ENCODE measurements at regions not wholly inside any gene's neighbourhood (a gene's known extent, or its start where the extent isn't known, plus 50 kb on each side); places are given as distances from the start of the nearest gene placed in this dataset.

GRCh38 chr5:153899746-153900145 is 139.0 kb downstream of the FAM114A2 start:
- Mint-ChIP-seq H3K4me1 (peaks cover 15% of the 10 kb centered on the region), H3K36me3 (ENCODE audit: low read depth) (no peaks in the 10 kb centered on the region), H3K27ac (no peak overlapping the region), H3K27me3 (ENCODE audit: low read depth) (peaks cover 5% of the 10 kb centered on the region), H3K4me3 (no peak overlapping the region), H3K9me3 (no peaks in the 10 kb centered on the region)
- no peak for TF ChIP-seq CTCF (IDR thresholded peaks at IDR 0.05; ENCODE audit: unreplicated experiment in 3 of 3)

- no peak overlapping the region for H3K27ac Mint-ChIP-seq
- peaks cover 7% of the 10 kb centered on the region for H3K27me3 Mint-ChIP-seq (ENCODE audit: low read depth)
- no peaks in the 10 kb centered on the region for H3K9me3 Mint-ChIP-seq
- H3K36me3 Mint-ChIP-seq (ENCODE audit: low read depth), result no peaks in the 10 kb centered on the region
- TF ChIP-seq CTCF (IDR thresholded peaks at IDR 0.05; ENCODE audit: unreplicated experiment in 3 of 3), result no peak
- H3K4me3 Mint-ChIP-seq, result no peak overlapping the region
- peaks cover 15% of the 10 kb centered on the region for H3K4me1 Mint-ChIP-seq
Measured at GRCh38 chr5:153896701-153897100, 142.0 kb downstream of the FAM114A2 start.

- H3K9me3 Mint-ChIP-seq, result no peaks in the 10 kb centered on the region
- no peaks in the 10 kb centered on the region for H3K36me3 Mint-ChIP-seq (ENCODE audit: low read depth)
- H3K27me3 Mint-ChIP-seq (ENCODE audit: low read depth), result peaks cover 8% of the 10 kb centered on the region
- peaks cover 15% of the 10 kb centered on the region for H3K4me1 Mint-ChIP-seq
- no peak for TF ChIP-seq CTCF (IDR thresholded peaks at IDR 0.05; ENCODE audit: unreplicated experiment in 3 of 3)
- no peak overlapping the region for H3K4me3 Mint-ChIP-seq
- H3K27ac Mint-ChIP-seq, result no peak overlapping the region
Measured at GRCh38 chr5:153896117-153896516, 142.6 kb downstream of the FAM114A2 start.

- no peak overlapping the region for H3K27ac Mint-ChIP-seq
- H3K4me3 Mint-ChIP-seq, result no peak overlapping the region
Measured at GRCh38 chr5:153895266-153895665, 143.4 kb downstream of the FAM114A2 start.

GRCh38 chr5:153893817-153894216 is 144.9 kb downstream of the FAM114A2 start:
- peaks cover 8% of the 10 kb centered on the region for H3K27me3 Mint-ChIP-seq (ENCODE audit: low read depth)
- no peak overlapping the region for H3K27ac Mint-ChIP-seq
- H3K9me3 Mint-ChIP-seq, result no peaks in the 10 kb centered on the region
- TF ChIP-seq CTCF (IDR thresholded peaks at IDR 0.05; ENCODE audit: unreplicated experiment in 3 of 3), result no peak
- peaks cover 15% of the 10 kb centered on the region for H3K4me1 Mint-ChIP-seq
- no peaks in the 10 kb centered on the region for H3K36me3 Mint-ChIP-seq (ENCODE audit: low read depth)
- H3K4me3 Mint-ChIP-seq, result no peak overlapping the region

More at GRCh38 chr5:153895266-153895665, 143.4 kb downstream of the FAM114A2 start:
- Mint-ChIP-seq H3K36me3 (ENCODE audit: low read depth) (no peaks in the 10 kb centered on the region), H3K9me3 (no peaks in the 10 kb centered on the region), H3K4me1 (peaks cover 15% of the 10 kb centered on the region), H3K27me3 (ENCODE audit: low read depth) (peaks cover 8% of the 10 kb centered on the region)
- TF ChIP-seq CTCF (IDR thresholded peaks at IDR 0.05; ENCODE audit: unreplicated experiment in 3 of 3), result no peak

- H3K36me3 Mint-ChIP-seq (ENCODE audit: low read depth), result no peaks in the 10 kb centered on the region
- TF ChIP-seq CTCF (IDR thresholded peaks at IDR 0.05; ENCODE audit: unreplicated experiment in 3 of 3), result no peak
- peaks cover 3% of the 10 kb centered on the region for H3K27me3 Mint-ChIP-seq (ENCODE audit: low read depth)
- H3K27ac Mint-ChIP-seq, result no peak overlapping the region
- H3K9me3 Mint-ChIP-seq, result no peaks in the 10 kb centered on the region
- peaks cover 5% of the 10 kb centered on the region for H3K4me1 Mint-ChIP-seq
- H3K4me3 Mint-ChIP-seq, result no peak overlapping the region
Measured at GRCh38 chr5:153891394-153891793, 147.3 kb downstream of the FAM114A2 start.
